ENCODE measurements at regions not wholly inside any gene's neighbourhood (a gene's known extent, or its start where the extent isn't known, plus 50 kb on each side); places are given as distances from the start of the nearest gene placed in this dataset.

DNA sequence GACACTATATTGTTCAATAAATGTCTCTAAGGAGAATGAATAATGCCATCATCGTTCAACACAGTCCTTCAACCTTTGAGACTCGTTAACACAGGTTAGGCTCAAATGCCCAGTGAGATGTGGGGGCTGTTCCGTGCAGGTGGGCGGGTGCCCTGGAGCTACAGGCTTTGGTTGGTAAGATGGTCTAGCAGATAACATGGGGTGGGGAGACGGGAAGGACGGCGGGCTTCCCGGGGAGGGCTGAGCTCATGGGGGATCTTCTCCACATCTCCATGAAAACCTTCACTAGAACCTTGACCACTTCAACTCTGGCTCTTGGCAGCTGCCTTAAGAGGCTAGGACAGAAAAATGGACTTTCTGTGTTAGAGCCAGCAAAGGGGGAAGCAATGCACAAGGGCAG is 134.1 kb upstream of the TCERG1L start:
- no peak for DNase-seq (ENCODE audit: low spot score)

DNA sequence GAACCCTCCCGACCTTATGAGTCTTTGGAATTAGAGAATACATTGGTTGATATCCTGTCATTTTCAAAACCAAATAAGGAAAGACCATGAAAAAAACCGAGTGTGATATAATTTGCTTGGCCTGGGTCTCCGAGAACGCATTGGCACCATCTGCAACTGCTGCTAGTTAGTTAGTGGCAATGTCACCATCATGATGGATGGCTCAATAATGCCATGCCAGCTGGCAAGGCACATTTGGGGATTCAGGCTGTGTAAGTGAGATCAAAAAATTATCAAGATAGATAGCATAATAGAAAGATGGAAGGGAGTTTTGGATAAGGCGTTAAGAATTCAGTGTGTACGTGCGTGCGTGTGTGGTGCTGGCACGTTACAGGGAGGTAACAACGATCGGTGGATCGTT is 134.7 kb upstream of the TCERG1L start:
- no peak for DNase-seq (ENCODE audit: low spot score)

DNA sequence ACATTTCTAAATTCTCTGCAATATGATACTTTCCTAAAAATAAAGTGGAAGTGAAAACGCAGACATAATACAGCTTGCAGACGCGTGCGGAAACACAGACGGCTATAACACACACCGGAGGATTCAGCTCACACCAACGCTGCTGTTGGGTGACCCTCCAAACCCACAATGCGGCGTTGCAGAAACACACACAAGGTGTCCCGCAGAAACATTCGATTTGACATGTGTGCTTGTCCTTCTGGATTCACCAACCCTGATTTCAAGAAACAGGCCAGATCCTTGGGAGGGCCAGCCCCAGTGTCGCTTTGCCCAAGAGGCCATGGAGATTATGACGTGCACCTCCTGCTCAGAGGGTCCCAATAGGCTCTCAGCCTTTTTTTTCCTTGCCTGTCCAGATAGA is 136.7 kb upstream of the TCERG1L start:
- no peak for DNase-seq (ENCODE audit: low spot score)

DNA sequence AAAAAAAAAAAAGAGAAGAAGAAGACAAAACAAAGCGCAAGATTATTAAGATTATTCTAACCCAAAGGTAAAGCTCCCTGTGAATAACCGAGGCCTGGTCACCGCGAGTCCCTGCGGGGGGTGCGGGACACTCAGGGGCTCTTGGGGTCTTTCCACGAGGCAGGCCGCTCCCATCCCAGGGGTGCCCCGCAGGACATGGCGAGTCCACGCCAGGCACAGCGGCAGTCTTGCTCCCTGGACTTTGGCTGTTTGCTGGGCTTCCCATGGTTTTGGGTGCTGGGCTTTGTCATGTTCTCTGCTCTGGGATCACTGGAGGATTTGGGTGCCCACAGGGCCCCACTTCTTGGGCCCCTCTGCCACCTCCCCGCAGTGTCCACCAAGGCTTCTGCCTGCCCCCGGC is 137.4 kb upstream of the TCERG1L start:
- no peak for DNase-seq (ENCODE audit: low spot score)

DNA sequence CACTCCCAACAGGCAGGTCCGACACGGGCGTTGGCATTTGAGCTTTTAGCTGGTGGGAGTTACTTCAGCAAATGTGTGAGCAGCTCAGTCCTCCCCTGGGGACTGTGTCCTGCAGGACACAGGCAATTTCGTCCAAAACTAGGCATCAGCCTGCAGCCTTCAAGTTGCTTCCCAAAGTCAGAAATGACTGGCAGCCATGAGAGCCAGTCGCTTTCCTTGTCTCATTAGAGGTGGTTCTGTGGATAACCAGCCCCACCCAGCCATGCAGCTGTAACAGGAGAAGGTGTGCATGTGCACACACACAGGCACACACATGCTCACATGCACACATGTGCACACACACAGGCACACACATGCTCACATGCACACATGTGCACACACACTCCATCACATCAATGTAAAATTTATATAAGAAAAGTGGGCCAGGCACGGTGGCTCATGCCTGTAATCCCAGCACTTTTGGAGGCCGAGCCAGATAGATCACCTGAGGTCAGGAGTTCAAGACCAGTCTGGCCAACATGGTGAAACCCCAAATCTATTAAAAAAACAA is 138.8 kb upstream of the TCERG1L start:
- DNase-seq (ENCODE audit: low spot score) = no peak

DNA sequence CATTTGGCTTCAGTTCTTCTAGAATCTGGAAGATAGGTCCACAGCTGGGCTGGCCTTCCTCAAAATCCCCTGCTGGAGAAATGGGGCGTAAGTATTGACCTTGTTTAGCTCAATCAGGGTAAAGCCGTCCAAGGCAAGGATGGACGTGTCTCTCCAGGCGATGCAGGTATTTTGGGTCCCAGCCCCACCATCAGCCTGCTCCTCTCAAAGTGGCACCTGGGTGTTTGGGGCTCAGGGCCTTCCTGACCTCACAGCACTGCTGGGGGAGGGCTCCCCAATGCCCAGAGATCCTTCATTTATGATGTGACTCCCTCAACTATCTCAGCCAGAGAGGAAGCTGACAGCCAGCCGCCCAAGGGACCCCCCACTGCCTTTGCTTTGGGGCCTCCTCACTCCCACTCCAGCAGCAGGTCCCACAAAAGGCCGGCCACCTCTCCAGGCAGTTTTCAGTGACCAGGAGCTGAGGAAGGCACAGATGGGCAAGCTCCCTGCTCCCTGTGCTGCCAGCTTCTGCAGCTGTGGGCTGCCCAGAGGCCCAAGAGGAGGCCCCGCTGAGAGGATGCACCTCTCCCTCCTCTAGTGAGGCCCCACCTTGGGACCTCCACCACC is 140.0 kb upstream of the TCERG1L start:
- DNase-seq (ENCODE audit: low spot score) = no peak

DNA sequence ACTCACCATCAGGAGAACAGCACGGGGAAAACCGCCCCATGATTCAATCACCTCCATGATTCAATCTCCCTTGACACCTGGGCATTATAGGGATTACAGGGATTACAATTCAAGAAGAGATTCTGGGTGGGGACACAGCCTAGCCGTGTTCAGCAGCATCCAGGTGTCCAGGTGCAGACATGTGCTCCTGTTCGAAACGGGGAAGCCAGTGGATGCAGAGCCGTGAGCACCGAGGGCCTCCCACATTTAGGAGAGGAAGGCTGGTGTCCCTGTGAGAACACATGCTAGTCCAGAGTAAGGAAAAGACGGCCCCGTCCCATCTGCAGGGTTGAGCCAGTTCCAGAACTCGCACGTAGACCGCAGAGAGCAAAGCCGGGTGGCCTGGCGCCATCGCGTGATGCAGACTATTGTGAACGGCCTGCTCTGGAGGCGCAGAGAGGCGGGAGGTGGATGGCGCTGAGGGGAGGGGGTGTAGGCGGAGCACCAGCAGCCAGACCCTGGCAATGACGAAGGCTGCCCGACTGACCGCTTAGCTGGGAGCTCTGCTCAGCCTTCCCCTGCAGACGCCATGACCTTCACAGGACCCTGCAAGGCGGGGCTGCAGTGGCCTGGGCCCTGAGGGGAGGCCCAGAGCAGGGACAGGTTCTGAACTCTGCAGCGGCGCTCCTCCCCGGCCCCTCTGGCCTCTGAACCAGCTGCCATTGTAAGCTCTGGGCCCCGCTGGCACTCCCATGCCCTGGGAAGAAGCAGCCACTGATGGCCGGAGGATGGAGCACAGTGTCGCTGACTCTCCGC is 141.6 kb upstream of the TCERG1L start:
- DNase-seq (ENCODE audit: low spot score) = peak; percentile 77

DNA sequence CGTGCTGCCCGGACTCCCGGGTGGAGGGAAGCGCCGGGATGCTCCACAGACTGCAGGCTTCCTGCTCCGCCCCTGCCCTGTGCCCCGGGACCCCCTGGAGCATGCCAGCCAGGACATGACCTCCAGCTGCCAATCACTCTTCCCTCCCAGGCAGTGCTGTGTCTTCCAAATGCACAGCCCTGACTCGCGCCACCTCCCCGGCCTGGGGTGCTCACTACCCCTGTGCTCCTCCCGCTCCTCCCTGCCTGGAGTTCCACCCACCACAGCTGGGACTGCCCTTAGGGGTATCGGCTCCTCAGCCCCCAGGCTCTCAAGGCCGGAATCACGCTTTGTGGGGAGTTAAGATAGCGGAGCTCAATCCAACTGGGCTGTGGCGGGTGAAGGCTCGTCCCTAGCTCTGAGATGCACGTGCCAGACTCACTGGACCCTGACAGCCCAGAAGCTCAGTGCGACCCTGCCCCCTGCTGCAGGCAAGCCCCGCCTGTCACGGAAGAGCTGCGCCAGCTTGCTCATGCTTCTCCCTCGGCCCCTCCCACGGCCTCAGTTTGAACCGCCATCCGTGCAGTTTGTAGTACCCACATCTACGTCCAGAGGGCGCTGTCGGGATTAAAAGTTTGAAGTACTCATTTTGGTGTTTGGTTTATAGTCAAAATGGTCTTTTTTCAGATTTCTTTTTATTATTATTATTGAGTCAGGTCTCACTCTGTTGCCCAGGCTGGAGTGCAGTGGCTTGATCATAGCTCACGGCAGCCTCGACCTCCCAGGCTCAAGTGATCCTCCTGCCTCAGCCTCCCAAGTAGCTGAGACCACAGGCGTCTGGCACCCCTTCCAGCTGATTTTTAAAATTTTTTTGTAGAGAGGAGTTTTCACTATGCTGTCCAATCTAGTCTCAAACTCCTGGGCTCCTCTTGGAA is 142.5 kb upstream of the TCERG1L start:
- DNase-seq (ENCODE audit: low spot score) = peak; percentile 77

DNA sequence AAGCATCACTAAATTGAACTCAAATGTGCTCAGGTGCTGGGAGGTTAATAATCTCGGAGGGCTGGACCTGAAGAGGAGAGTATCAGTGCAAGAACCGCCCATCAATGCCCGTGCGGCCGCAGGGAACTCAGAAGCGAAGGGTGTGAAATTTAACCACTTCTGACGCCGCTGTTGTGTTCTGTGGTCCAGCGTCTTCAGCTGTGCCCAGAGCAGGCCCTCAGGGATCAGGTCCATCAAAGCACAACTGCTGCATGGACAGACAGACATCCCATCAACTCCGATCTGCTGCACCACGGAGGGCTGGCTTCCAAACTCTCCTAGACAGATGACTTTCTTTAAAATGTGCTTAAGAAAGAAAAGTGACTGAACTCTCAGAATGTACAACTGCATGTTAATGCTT is 144.9 kb upstream of the TCERG1L start:
- no peak for DNase-seq (ENCODE audit: low spot score)

DNA sequence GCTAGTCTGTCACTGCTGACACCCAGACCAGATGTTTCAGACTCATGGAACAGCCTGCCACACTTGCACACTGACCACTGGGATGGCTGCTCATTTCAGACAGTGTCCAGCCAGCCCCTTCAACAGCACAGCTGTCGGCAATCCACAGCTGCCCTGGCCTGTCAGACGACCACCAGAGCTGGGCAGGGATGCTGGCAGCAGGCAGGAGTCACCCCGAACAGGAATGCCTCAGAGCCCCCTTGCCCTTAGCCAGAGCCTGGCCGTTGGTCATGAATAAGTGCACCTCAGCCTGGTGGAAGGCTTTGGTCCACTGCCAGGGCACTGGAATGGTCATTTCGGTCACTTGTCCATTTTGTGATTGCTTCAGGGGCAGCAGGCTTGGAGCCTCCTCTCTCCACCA is 149.6 kb upstream of the TCERG1L start:
- DNase-seq (ENCODE audit: low spot score) = no peak

DNA sequence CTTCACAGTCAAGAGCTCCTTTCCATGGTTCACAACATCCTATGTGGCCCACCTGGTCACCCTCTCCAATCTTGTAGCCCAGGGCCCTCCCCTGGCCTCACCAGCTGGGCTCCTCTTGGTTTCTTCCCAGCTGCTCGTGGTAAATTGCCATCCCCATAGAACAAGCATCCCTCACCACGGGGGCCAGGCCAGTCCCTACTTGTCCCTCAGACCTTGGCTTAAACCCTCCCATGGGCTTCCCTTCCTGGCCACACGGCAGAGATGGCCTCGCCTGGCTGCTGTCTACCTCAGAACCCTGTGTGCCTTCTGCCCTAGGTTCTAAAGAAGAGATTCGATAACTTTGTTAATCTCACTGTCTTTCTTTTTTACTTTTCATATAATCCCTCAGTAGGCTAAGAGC is 153.3 kb upstream of the TCERG1L start:
- DNase-seq (ENCODE audit: low spot score) = no peak

DNA sequence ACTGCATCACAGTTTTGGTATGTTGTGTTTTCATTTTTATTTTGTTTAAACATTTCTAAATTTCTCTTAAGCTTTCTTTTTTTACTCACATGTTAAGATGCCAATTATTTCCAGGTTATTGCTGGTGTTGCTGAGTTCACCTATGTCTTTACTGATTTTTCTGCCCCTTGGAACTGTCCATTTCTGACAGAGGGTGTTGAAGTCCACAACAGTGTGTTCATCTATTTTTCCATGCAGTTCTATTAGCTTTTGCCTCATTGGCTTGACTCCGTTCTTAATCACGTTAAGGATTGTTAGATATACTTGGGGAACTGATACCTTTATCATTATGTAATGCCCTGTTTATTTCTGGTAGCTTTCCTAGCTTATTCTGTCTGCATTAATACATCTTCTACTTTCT is 158.0 kb upstream of the TCERG1L start:
- DNase-seq (ENCODE audit: low spot score) = no peak

DNA sequence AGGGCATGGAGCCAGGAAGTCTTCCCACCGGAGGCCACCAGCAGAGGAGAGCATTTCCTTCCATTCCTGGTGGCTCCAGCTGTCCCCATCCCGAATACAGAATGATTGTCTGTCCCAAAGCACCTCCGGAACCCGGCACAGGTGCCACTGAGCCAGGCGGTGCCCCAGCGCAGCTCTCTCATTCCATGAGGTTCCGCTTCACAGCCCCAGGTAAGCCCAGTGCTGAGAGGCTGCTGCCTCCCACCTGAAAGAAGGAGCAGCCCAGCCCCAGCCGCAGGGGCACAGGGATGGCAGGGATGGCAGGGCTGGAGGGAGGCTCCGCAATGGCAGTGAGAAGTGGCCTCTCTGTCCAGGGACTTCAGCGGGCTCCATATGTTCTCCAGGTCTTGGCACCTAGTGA is 162.1 kb upstream of the TCERG1L start:
- DNase-seq (ENCODE audit: low spot score) = no peak

DNA sequence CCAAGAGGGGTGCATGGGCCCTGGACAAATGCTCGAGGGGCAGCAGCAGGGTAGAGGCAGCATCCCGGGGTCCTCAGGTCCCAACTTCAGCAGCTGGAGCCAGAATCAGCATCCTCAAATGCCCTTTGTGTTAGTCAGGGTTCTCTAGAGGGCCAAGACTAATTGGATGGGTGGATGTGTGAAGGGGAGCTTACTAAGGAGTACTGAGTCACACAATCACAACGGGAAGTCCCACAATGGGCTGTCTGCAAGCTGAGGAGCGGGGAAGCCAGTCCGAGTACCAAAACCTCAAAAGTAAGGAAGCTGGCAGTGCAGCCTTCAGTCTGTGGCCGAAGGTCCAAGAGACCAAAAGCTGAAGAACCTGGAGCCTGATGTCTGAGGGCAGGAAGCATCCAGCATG is 162.9 kb upstream of the TCERG1L start:
- DNase-seq (ENCODE audit: low spot score) = no peak

DNA sequence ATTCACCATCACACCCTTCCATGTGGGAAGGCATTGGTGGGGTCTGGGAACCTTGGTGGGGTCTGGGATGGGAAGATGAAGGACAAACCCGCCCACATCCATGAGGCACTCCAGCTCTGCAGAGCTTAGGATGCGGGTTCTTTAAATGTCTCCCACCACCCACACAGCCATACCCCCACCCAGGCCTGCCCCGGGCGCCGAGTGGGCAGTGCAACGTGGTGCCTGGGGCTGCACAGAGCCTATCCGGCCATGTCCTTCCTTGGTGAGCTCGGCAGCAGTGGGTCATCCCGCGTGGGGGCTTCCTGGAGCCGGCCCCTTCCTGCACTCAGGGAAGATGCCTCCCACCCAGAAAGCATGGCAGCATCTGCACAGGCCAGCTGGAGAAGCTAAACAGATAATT is 163.5 kb upstream of the TCERG1L start:
- no peak for DNase-seq (ENCODE audit: low spot score)

DNA sequence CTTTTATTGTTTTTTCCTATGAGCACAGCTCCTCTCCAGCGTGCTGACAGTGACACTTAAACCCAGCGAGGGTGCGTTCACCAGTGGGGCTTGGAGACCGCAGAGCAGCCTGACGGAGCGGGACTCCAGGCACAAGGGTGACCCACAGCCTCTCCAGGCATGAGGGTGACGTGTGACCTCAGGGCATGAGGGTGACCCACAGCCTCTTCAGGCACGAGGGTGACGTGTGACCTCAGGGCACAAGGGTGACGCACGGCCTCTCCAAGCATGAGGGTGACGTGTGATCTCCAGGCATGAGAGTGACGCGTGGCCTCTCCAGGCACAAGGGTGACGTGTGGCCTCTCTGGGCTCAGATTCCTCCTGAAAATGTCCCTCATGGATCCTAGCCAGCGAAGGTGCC is 164.3 kb upstream of the TCERG1L start:
- no peak for DNase-seq (ENCODE audit: low spot score)

DNA sequence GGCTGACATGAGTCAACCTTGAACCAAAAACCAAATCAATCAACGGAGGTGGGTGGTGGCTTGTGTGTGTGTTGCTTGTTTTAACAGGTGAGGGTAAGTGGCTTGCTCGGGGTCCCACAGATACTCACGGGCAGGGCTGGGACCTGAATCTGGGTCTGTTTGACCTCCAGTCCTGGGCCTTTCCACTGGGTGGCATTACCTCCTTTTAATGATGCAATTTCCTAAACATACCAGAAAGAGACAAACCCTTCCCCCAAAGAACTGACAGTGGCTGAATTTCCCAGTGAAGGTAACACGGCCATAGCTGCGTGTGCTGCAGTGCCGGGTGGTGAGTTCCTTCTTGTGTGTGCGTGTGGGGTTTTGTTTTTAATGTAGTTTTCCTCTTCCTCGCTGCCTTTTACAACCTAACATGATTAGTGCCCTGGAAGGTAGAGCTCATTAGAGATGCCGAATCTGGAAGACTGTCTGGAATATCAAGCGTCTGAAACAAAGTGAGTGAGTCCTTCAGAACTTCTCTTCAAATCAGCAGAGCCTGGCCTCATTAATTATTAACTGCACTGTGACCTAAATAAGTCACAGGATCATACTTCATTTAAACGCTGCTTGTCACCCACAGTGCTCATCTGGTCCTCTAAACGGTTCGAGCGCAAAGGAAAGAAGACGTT is 166.1 kb upstream of the TCERG1L start:
- DNase-seq (ENCODE audit: low spot score) = no peak

DNA sequence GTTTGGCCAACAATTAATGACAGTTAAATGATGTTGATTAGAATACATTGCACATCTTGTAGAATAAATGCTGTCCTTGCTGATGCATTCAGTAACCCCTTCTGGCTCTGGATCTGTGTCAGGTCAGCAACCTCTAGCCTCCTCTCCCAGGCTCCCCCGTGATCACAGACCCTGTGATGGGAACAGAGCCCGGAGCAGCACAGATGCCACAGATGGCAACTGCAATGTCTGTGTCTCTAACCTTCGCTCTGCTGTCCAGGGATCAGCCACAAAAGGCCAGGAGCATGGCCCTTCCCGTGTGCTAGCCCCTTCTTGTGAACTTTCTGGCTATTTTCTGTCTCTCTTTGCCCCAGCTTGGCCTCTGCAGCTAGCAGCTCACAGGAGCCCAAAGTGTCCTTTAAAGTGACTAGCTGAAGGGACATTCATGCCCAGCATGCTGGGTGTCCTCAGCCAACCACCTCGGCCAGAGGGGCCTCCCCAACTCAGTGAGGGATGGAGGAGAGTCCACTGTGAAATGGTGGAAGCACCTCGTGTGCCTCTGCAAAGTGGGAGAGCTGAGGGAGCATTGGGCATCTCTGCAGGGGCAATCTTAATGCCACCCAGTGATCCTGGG is 167.0 kb upstream of the TCERG1L start:
- no peak for DNase-seq (ENCODE audit: low spot score)

DNA sequence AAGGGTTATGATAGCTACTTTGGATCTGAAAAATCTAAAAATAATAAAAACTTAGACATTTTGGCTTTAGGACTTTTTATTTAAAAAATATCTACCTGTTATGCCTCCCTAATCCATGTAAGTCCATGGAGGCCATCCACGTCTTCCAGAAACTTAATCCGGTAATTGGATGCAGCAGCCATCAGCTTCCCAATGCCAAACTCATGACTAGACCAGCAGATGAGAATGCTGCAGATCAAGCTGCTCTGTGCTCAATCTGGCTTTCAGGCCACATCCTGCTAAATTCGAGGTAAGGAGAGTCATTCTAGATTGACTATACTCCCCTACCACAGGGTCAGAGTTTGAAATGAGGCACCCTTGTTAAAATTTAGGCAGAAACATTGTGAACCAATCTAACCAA is 168.5 kb upstream of the TCERG1L start:
- no peak for DNase-seq (ENCODE audit: low spot score)

DNA sequence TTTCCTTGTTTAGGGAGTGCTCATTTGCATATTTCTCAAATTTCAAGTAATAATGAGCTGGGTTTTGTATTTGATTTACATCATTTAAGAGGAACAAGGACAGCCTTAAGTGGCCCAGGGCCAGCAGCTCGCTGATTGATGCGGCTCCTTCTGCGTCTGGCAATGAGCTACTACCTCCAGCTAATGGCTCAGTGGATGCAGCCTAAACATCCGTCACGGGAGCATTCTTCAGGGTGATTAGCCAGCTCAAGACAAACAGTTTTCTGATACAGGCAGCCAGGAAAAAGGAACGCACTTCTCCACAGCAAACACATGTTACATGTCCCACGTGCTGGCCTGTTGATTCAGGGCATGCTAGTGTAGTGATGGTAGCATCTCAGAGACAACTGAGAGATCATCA is 169.3 kb upstream of the TCERG1L start:
- no peak for DNase-seq (ENCODE audit: low spot score)

DNA sequence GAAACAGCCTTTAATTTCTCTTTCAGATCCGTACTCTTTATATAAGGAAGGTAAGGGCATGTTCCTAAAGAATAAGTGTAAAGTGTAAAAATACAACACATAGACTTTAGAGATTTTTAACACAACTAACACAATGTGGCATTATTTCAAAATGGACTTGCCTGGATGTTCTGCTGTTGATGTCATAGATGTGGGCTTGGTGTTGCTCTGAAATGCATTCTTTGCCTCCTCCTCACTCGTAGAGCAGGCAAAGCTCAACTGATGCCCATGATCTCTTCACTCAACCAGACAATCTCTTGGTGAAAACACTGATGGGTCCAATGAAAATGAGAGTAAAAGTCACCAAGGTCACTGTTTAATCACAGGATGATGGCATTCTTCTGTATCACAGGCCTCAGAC is 174.2 kb upstream of the TCERG1L start:
- DNase-seq (ENCODE audit: low spot score) = no peak

DNA sequence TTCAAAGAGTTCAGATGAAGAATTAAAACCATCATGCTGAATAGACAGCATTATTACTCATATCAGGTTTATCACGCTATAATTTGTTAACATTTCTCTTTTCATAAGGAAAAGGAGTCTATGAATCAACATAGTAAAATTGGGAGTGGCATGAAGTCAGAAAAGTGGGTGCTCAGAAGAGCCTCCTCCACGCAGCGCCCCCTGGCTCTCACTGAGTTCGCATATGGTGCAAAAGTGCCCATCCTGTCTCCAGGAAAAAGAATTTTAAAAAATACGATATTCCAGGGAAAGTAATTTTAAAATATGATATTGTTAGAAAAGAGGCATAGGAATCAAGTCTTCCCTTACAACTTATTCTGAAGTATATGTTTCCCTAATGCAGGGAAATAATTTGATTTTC is 176.3 kb upstream of the TCERG1L start:
- DNase-seq (ENCODE audit: low spot score) = no peak
